ENCODE measurements at regions not wholly inside any gene's neighbourhood (a gene's known extent, or its start where the extent isn't known, plus 50 kb on each side); places are given as distances from the start of the nearest gene placed in this dataset.

GRCh38 chr2:239603411-239604356, 202.9 kb upstream of the HDAC4 start:
- Histone ChIP-seq H3K9me3 (no peaks in the 10 kb centered on the region), H3K4me1 (peaks cover 5% of the 10 kb centered on the region), H3K36me3 (no peaks in the 10 kb centered on the region), H3K27ac (no peak overlapping the region), H3K27me3 (peaks cover 3% of the 10 kb centered on the region), H3K4me3 (no peak overlapping the region)
- 74% methylated on average over 10 of the region's 11 CpGs for WGBS
- peak in 1 of 2 donors; percentile 45 for DNase-seq (ENCODE audit: low spot score in 2 of 2)
- TF ChIP-seq EP300 (IDR thresholded peaks at IDR 0.05) (no peak), CTCF (IDR thresholded peaks at IDR 0.05) (no peak)

GRCh38 chr2:239602290-239603282, 201.8 kb upstream of the HDAC4 start:
- H3K4me1 ChIP-seq = peaks cover 5% of the 10 kb centered on the region
- H3K36me3 ChIP-seq = no peaks in the 10 kb centered on the region
- TF ChIP-seq POLR2A (IDR thresholded peaks at IDR 0.05) = no peak
- TF ChIP-seq EP300 (IDR thresholded peaks at IDR 0.05) = no peak
- TF ChIP-seq POLR2AphosphoS5 (IDR thresholded peaks at IDR 0.05) = no peak
- TF ChIP-seq CTCF (IDR thresholded peaks at IDR 0.05) = no peak
- 77% methylated on average over 23 of the region's 30 CpGs for WGBS
- no peak overlapping the region for H3K4me3 ChIP-seq
- H3K27me3 ChIP-seq = peaks cover 3% of the 10 kb centered on the region
- no peak overlapping the region for H3K27ac ChIP-seq
- H3K9me3 ChIP-seq = no peaks in the 10 kb centered on the region
- peak; percentile 52 to 53 for DNase-seq (ENCODE audit: low spot score in 2 of 2)

GRCh38 chr2:239601880-239602279, 201.1 kb upstream of the HDAC4 start:
- Histone ChIP-seq H3K27ac (no peak overlapping the region), H3K27me3 (peaks cover 3% of the 10 kb centered on the region), H3K36me3 (no peaks in the 10 kb centered on the region), H3K9me3 (no peaks in the 10 kb centered on the region), H3K4me3 (no peak overlapping the region), H3K4me1 (peaks cover 5% of the 10 kb centered on the region)
- TF ChIP-seq EP300 (IDR thresholded peaks at IDR 0.05) = no peak
- TF ChIP-seq CTCF (IDR thresholded peaks at IDR 0.05) = no peak
- no peak for TF ChIP-seq POLR2A (IDR thresholded peaks at IDR 0.05)
- TF ChIP-seq POLR2AphosphoS5 (IDR thresholded peaks at IDR 0.05) = no peak
- WGBS = 84% methylated on average over 7 of the region's 7 CpGs
- peak in 1 of 2 donors; percentile 43 for DNase-seq (ENCODE audit: low spot score in 2 of 2)

GRCh38 chr2:239601201-239601851, 200.5 kb upstream of the HDAC4 start:
- peak in 1 of 2 donors; percentile 64 for DNase-seq (ENCODE audit: low spot score in 2 of 2)
- Histone ChIP-seq H3K27ac (no peak overlapping the region), H3K27me3 (peaks cover 3% of the 10 kb centered on the region), H3K4me1 (peaks cover 5% of the 10 kb centered on the region), H3K4me3 (no peak overlapping the region), H3K9me3 (no peaks in the 10 kb centered on the region), H3K36me3 (no peaks in the 10 kb centered on the region)
- TF ChIP-seq EP300 (IDR thresholded peaks at IDR 0.05) = no peak
- no peak for TF ChIP-seq CTCF (IDR thresholded peaks at IDR 0.05)
- no peak for TF ChIP-seq POLR2A (IDR thresholded peaks at IDR 0.05)
- no peak for TF ChIP-seq POLR2AphosphoS5 (IDR thresholded peaks at IDR 0.05)
- WGBS = 91% methylated on average over 13 of the region's 15 CpGs

All from suprapubic skin (tissue), 4 donors.